ENCODE measurements at regions not wholly inside any gene's neighbourhood (a gene's known extent, or its start where the extent isn't known, plus 50 kb on each side); places are given as distances from the start of the nearest gene placed in this dataset.
"Not testable (repeated sequence)": the region's sequence is repeated elsewhere in the genome, so short reads cannot be mapped to it uniquely, and the experiment has no call there.

- no peak for TF ChIP-seq CTCF (IDR thresholded peaks at IDR 0.05)
- Histone ChIP-seq H3K9me3 (no peaks in the 10 kb centered on the region), H3K4me3 (no peak overlapping the region), H3K36me3 (no peaks in the 10 kb centered on the region), H3K27me3 (peaks cover 0 to 2% of the 10 kb centered on the region in 2 donors), H3K27ac (no peak overlapping the region), H3K4me1 (no peaks in the 10 kb centered on the region)
- intact Hi-C loops (cut with DNase I; ENCODE audit: low total_unique reads), result no loop called here
- DNase-seq, result no peak
Observed at GRCh38 chr2:47720559-47720958, 62.4 kb upstream of the MSH6 start.

- H3K4me3 ChIP-seq, result no peak overlapping the region
- DNase-seq, result no peak
- no peak for TF ChIP-seq CTCF (IDR thresholded peaks at IDR 0.05)
- no peak overlapping the region for H3K27ac ChIP-seq
- H3K4me1 ChIP-seq, result no peaks in the 10 kb centered on the region
- H3K27me3 ChIP-seq, result peaks cover 0 to 2% of the 10 kb centered on the region in 2 donors
- H3K36me3 ChIP-seq, result no peaks in the 10 kb centered on the region
- intact Hi-C loops (cut with DNase I; ENCODE audit: low total_unique reads), result no loop called here
- H3K9me3 ChIP-seq, result no peaks in the 10 kb centered on the region
Observed at GRCh38 chr2:47720036-47720435, 62.9 kb upstream of the MSH6 start.

GRCh38 chr2:47719099-47719498 lies 63.8 kb upstream of the MSH6 start:
- TF ChIP-seq CTCF (IDR thresholded peaks at IDR 0.05), result no peak
- H3K9me3 ChIP-seq, result no peaks in the 10 kb centered on the region
- H3K27ac ChIP-seq, result no peak overlapping the region
- H3K4me1 ChIP-seq, result no peaks in the 10 kb centered on the region
- DNase-seq, result no peak
- no peak overlapping the region for H3K4me3 ChIP-seq
- intact Hi-C loops (cut with DNase I; ENCODE audit: low total_unique reads), result no loop called here
- H3K36me3 ChIP-seq, result no peaks in the 10 kb centered on the region
- H3K27me3 ChIP-seq, result peaks cover 0 to 2% of the 10 kb centered on the region in 2 donors

- H3K27ac ChIP-seq; DNase-seq; H3K4me3 ChIP-seq; intact Hi-C loops (cut with DNase I; ENCODE audit: low total_unique reads); H3K9me3 ChIP-seq; H3K36me3 ChIP-seq; H3K4me1 ChIP-seq; H3K27me3 ChIP-seq: not testable (repeated sequence)
Observed at GRCh38 chr2:47716307-47716706, 66.6 kb upstream of the MSH6 start.

GRCh38 chr2:47715552-47715951 lies 67.4 kb upstream of the MSH6 start:
- no peak for DNase-seq
- intact Hi-C loops (cut with DNase I; ENCODE audit: low total_unique reads), result no loop called here
- no peaks in the 10 kb centered on the region for H3K4me1 ChIP-seq
- no peak overlapping the region for H3K4me3 ChIP-seq
- no peak overlapping the region for H3K27ac ChIP-seq
- no peak for TF ChIP-seq CTCF (IDR thresholded peaks at IDR 0.05)
- peaks cover 0 to 2% of the 10 kb centered on the region in 2 donors for H3K27me3 ChIP-seq
- no peaks in the 10 kb centered on the region for H3K36me3 ChIP-seq
- no peaks in the 10 kb centered on the region for H3K9me3 ChIP-seq

GRCh38 chr2:47708801-47709499 lies 74.0 kb upstream of the MSH6 start:
- Histone ChIP-seq H3K4me3 (no peak overlapping the region), H3K36me3 (no peaks in the 10 kb centered on the region), H3K9me3 (no peaks in the 10 kb centered on the region), H3K4me1 (no peaks in the 10 kb centered on the region), H3K27me3 (no peaks in the 10 kb centered on the region), H3K27ac (no peak overlapping the region)
- intact Hi-C loops (cut with DNase I; ENCODE audit: low total_unique reads), result no loop called here
- DNase-seq, result no peak
- TF ChIP-seq CTCF (IDR thresholded peaks at IDR 0.05), result no peak
